ENCODE measurements at regions not wholly inside any gene's neighbourhood (a gene's known extent, or its start where the extent isn't known, plus 50 kb on each side); places are given as distances from the start of the nearest gene placed in this dataset.

- Histone ChIP-seq H3K27ac (ENCODE audit: low read length) (no peak overlapping the region), H3K9ac (ENCODE audit: low read length) (no peak overlapping the region), H3K9me2 (replicated peaks; ENCODE audit: low read length) (no peaks in the 10 kb centered on the region), H2AFZ (ENCODE audit: low read length) (no peak overlapping the region), H3K36me3 (ENCODE audit: low read depth, low read length) (no peaks in the 10 kb centered on the region), H3K4me2 (ENCODE audit: low read length) (no peak overlapping the region), H3K27me3 (ENCODE audit: low read length) (no peaks in the 10 kb centered on the region), H3K9me3 (ENCODE audit: low read length) (no peaks in the 10 kb centered on the region), H3K4me3 (ENCODE audit: low read length) (no peak overlapping the region), H3K79me2 (ENCODE audit: low read length) (no peaks in the 10 kb centered on the region), H3K4me1 (ENCODE audit: insufficient read depth, low read length) (no peaks in the 10 kb centered on the region), H4K20me1 (ENCODE audit: low read length) (no peaks in the 10 kb centered on the region), H3F3A (ENCODE audit: low read length, unreplicated experiment) (no peaks in the 10 kb centered on the region)
- CTCF ChIA-PET = no interaction called here
- intact Hi-C loops (cut with micrococcal nuclease) = no loop called here
- no TSS peak for BruUV-seq (replicated peaks)
- ATAC-seq (no peak), DNase-seq (no peak)
- POLR2A ChIA-PET (ENCODE audit: unreplicated experiment) = no interaction called here
- TF ChIP-seq EZH2phosphoT487 (IDR thresholded peaks at IDR 0.05; ENCODE audit: borderline replicate concordance, low read length) (no peak), CTCF (conservative IDR thresholded peaks at IDR 0.05; ENCODE audit: low read depth, low read length) (no peak), EZH2 (IDR thresholded peaks at IDR 0.05; ENCODE audit: low read length, unreplicated experiment) (no peak)
Measured at GRCh38 chr4:137378821-137379220, 153.5 kb downstream of the PCDH18 start.

GRCh38 chr4:137378393-137378792, 153.9 kb downstream of the PCDH18 start:
- TF ChIP-seq EZH2phosphoT487 (IDR thresholded peaks at IDR 0.05; ENCODE audit: borderline replicate concordance, low read length) = no peak
- no peak for TF ChIP-seq CTCF (conservative IDR thresholded peaks at IDR 0.05; ENCODE audit: low read depth, low read length)
- TF ChIP-seq EZH2 (IDR thresholded peaks at IDR 0.05; ENCODE audit: low read length, unreplicated experiment) = no peak
- ATAC-seq = no peak
- no peak overlapping the region for H3K4me2 ChIP-seq (ENCODE audit: low read length)
- no peaks in the 10 kb centered on the region for H4K20me1 ChIP-seq (ENCODE audit: low read length)
- H2AFZ ChIP-seq (ENCODE audit: low read length) = no peak overlapping the region
- no peaks in the 10 kb centered on the region for H3K4me1 ChIP-seq (ENCODE audit: insufficient read depth, low read length)
- no peaks in the 10 kb centered on the region for H3K79me2 ChIP-seq (ENCODE audit: low read length)
- H3K9ac ChIP-seq (ENCODE audit: low read length) = no peak overlapping the region
- H3K9me2 ChIP-seq (replicated peaks; ENCODE audit: low read length) = no peaks in the 10 kb centered on the region
- H3K9me3 ChIP-seq (ENCODE audit: low read length) = no peaks in the 10 kb centered on the region
- ChIA-PET CTCF (no interaction called here), POLR2A (ENCODE audit: unreplicated experiment) (no interaction called here)
- H3K27ac ChIP-seq (ENCODE audit: low read length) = no peak overlapping the region
- H3K27me3 ChIP-seq (ENCODE audit: low read length) = no peaks in the 10 kb centered on the region
- H3F3A ChIP-seq (ENCODE audit: low read length, unreplicated experiment) = no peaks in the 10 kb centered on the region
- no TSS peak for BruUV-seq (replicated peaks)
- DNase-seq = no peak
- no peak overlapping the region for H3K4me3 ChIP-seq (ENCODE audit: low read length)
- H3K36me3 ChIP-seq (ENCODE audit: low read depth, low read length) = no peaks in the 10 kb centered on the region
- intact Hi-C loops (cut with micrococcal nuclease) = no loop called here

- Histone ChIP-seq H3K27me3 (ENCODE audit: low read length) (no peaks in the 10 kb centered on the region), H2AFZ (ENCODE audit: low read length) (no peak overlapping the region), H3F3A (ENCODE audit: low read length, unreplicated experiment) (no peaks in the 10 kb centered on the region), H3K9me2 (replicated peaks; ENCODE audit: low read length) (no peaks in the 10 kb centered on the region), H3K9ac (ENCODE audit: low read length) (no peak overlapping the region), H3K4me3 (ENCODE audit: low read length) (no peak overlapping the region), H4K20me1 (ENCODE audit: low read length) (no peaks in the 10 kb centered on the region), H3K9me3 (ENCODE audit: low read length) (no peaks in the 10 kb centered on the region), H3K4me2 (ENCODE audit: low read length) (no peak overlapping the region), H3K4me1 (ENCODE audit: insufficient read depth, low read length) (no peaks in the 10 kb centered on the region), H3K36me3 (ENCODE audit: low read depth, low read length) (no peaks in the 10 kb centered on the region), H3K79me2 (ENCODE audit: low read length) (no peaks in the 10 kb centered on the region), H3K27ac (ENCODE audit: low read length) (no peak overlapping the region)
- ChIA-PET POLR2A (ENCODE audit: unreplicated experiment) (no interaction called here), CTCF (no interaction called here)
- no peak for TF ChIP-seq CTCF (conservative IDR thresholded peaks at IDR 0.05; ENCODE audit: low read depth, low read length)
- TF ChIP-seq EZH2phosphoT487 (IDR thresholded peaks at IDR 0.05; ENCODE audit: borderline replicate concordance, low read length) = no peak
- no peak for TF ChIP-seq EZH2 (IDR thresholded peaks at IDR 0.05; ENCODE audit: low read length, unreplicated experiment)
- DNase-seq = no peak
- BruUV-seq (replicated peaks) = no TSS peak
- ATAC-seq = no peak; the same call in 1 of the 2 replicates
- intact Hi-C loops (cut with micrococcal nuclease) = no loop called here
Measured at GRCh38 chr4:137376312-137376711, 156.0 kb downstream of the PCDH18 start.
